ENCODE measurements at regions not wholly inside any gene's neighbourhood (a gene's known extent, or its start where the extent isn't known, plus 50 kb on each side); places are given as distances from the start of the nearest gene placed in this dataset.
"Not testable (repeated sequence)": the region's sequence is repeated elsewhere in the genome, so short reads cannot be mapped to it uniquely, and the experiment has no call there.

DNA sequence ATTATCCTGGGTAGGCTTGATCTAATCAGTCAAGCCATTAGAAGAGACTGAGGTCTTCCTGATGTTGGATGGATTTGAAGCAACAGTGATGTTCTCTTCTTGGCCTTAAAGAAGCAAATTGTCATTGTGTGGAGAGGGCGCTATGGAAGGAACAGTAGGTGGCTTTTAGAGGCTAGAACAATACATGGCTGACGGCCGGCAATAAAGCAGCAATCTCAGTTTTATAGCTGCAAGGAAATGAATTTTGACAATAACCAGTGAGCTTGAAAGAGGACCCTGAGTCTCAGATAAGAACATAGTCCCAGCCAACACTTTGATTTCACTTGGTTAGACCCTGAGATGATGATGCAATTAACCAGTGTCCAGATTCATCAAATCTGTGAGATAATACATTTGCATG lies 302.1 kb downstream of the NSUN3 start:
- Mint-ChIP-seq H3K27me3 (no peaks in the 10 kb centered on the region), H3K4me3 (no peak overlapping the region), H3K27ac (no peak overlapping the region), H3K36me3 (ENCODE audit: low read depth) (no peaks in the 10 kb centered on the region), H3K4me1 (no peaks in the 10 kb centered on the region), H3K9me3 (no peaks in the 10 kb centered on the region)
- POLR2A ChIA-PET = no interaction called here
- DNase-seq = no peak
- CTCF ChIA-PET = no interaction called here

DNA sequence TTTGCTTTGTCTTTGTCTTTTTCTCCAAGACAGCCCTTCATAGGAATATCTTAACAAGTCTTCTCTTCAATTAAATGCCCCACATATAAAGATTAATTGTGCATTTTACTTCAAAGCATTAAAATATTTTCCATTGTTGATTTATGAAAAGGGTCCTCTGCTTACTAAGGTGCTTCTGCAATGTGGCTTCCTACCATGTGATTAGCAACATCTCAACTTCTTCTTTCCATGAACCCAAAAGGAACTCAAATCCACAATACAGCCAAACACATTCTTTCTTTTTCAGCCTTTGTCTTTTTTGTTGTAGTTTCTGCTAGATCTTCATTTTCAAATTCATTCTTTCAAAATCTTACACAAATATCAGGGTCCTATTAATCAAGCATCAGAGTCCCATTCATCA lies 309.2 kb downstream of the NSUN3 start:
- Mint-ChIP-seq H3K27ac (no peak overlapping the region), H3K4me3 (no peak overlapping the region), H3K9me3 (no peaks in the 10 kb centered on the region), H3K27me3 (no peaks in the 10 kb centered on the region), H3K4me1 (no peaks in the 10 kb centered on the region), H3K36me3 (ENCODE audit: low read depth) (no peaks in the 10 kb centered on the region)
- POLR2A ChIA-PET = no interaction called here
- DNase-seq = no peak
- CTCF ChIA-PET = no interaction called here

DNA sequence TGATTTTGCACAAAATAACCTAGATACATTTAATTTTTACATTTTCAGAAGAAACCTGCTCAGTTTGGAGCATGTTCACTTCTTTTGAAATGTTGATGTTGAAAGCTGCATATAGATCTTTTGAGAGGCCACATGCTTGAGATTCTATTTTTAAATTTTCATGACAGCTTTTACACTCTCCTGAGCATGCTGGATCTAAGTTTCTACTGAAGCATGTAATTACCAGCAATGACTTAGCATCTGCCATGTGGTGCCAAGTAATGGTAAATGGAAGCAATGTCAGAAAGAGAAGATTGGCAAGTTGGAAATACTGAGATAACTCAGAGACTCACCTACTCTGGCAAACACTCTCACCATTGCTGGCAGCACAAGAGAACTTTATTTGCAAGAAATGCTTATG lies 310.6 kb downstream of the NSUN3 start:
- H3K27me3 Mint-ChIP-seq = no peaks in the 10 kb centered on the region
- no peaks in the 10 kb centered on the region for H3K36me3 Mint-ChIP-seq (ENCODE audit: low read depth)
- POLR2A ChIA-PET = interaction anchor here (0.6 kb wide), 1 partner anchor 79 kb away, joined by 3 read pairs; no protein-coding TSS in a partner anchor
- no peaks in the 10 kb centered on the region for H3K4me1 Mint-ChIP-seq
- DNase-seq = no peak
- no peak overlapping the region for H3K27ac Mint-ChIP-seq
- H3K4me3 Mint-ChIP-seq = no peak overlapping the region
- CTCF ChIA-PET = no interaction called here
- no peaks in the 10 kb centered on the region for H3K9me3 Mint-ChIP-seq

DNA sequence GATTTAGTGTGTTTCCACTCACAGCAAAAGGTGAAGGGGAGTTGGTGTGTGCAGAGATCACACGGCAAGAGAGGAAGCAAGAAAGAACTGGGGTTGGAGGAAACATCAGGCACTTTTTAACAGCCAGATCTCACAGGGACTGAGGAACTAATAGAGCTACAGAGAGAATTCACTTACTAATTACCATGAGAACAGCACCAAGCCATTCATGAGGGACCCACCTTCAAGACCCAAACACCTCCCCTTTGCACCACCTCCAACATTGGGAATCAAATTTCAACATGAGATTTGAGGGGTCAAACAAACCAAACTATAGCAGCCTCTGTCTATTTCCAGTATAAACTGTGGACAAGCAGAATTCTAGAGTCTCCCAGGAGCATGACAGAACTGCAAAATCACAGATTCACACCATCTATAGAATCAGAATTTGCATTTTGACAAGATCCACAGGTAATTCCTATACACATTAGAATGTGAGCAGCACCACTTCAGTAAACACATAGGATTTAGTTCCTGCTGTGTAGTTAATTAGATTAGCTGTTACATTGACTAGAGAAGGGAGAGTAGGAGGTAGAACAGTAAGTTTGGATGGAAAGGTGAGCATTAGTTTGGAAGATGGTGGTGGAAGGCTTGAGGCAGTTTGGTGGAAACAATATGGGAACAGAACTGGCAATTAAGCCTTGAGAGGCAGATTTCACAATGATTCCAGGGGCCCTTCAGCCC lies 311.7 kb downstream of the NSUN3 start:
- no peak for DNase-seq
- no peaks in the 10 kb centered on the region for H3K4me1 Mint-ChIP-seq
- H3K9me3 Mint-ChIP-seq = no peaks in the 10 kb centered on the region
- POLR2A ChIA-PET = no interaction called here
- H3K27me3 Mint-ChIP-seq = no peaks in the 10 kb centered on the region
- H3K36me3 Mint-ChIP-seq (ENCODE audit: low read depth) = no peaks in the 10 kb centered on the region
- no peak overlapping the region for H3K27ac Mint-ChIP-seq
- H3K4me3 Mint-ChIP-seq = no peak overlapping the region
- CTCF ChIA-PET = no interaction called here

DNA sequence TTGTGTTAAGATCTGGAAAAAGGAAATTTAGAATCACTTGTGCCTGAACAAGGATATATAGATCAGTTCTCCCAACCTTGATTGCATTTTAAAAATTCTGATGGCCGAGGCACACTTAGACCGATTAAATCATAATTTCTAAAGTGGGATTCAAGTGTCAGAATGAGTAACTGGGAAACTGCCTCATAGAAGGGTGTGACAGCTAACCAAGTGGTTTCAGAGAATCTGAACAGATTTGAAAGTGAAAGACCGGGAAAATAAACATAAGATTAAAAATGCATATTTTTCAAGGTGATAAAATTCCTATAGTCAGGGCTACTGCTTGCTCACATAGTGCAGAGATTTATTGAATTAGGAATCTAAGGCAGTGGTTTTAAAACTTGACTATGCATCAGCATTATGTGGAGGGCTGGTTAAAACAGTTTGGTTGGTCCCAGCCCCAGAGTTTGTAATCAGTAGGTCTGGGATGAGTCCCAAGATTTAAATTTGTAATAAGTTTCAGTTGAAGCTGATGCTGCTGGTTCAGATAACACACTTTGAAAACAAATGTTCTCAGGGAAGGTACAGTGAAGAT lies 314.3 kb downstream of the NSUN3 start:
- CTCF ChIA-PET, H3K4me3 Mint-ChIP-seq: not testable (repeated sequence)

DNA sequence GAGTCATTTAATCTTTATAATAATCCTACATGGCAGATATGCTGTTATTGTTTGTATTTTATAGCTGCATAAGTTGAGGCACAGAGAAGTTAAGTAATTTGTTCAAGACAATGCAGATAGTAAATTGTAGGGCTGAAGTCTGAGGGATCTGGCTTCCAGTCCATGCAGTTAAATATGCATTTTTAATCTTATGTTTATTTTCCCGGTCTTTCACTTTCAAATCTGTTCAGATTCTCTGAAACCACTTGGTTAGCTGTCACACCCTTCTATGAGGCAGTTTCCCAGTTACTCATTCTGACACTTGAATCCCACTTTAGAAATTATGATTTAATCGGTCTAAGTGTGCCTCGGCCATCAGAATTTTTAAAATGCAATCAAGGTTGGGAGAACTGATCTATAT lies 315.0 kb downstream of the NSUN3 start:
- DNase-seq, H3K9me3 Mint-ChIP-seq, H3K4me3 Mint-ChIP-seq: not testable (repeated sequence)

More for the DNA sequence above, 314.3 kb downstream of the NSUN3 start:
- DNase-seq; H3K36me3 Mint-ChIP-seq (ENCODE audit: low read depth); H3K4me1 Mint-ChIP-seq; H3K9me3 Mint-ChIP-seq; H3K27ac Mint-ChIP-seq; POLR2A ChIA-PET; H3K27me3 Mint-ChIP-seq: not testable (repeated sequence)

DNA sequence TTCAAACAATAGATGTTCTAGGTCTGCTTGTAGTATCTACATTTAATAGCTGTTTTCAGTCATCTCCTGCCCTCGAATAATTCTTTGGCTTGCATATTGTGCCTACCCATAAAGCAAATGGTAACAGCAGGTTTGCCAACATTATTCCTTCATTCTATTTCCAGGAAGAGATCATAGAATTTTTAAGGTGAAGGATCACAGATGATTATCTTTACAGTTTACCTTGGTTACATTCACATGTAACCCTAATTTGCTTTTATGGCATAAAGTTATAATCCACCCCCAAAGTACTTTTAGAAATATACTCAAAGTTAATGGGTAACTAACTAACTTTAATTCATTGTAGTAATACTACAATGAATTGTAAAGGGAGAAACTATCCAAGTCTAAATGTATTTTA lies 315.5 kb downstream of the NSUN3 start:
- POLR2A ChIA-PET = no interaction called here
- no peak overlapping the region for H3K27ac Mint-ChIP-seq
- no peaks in the 10 kb centered on the region for H3K36me3 Mint-ChIP-seq (ENCODE audit: low read depth)
- H3K27me3 Mint-ChIP-seq = no peaks in the 10 kb centered on the region
- CTCF ChIA-PET = no interaction called here
- no peaks in the 10 kb centered on the region for H3K9me3 Mint-ChIP-seq
- H3K4me3 Mint-ChIP-seq = no peak overlapping the region
- H3K4me1 Mint-ChIP-seq = no peaks in the 10 kb centered on the region
- no peak for DNase-seq

More for the DNA sequence above, 315.0 kb downstream of the NSUN3 start:
- H3K36me3 Mint-ChIP-seq (ENCODE audit: low read depth); CTCF ChIA-PET; H3K27ac Mint-ChIP-seq; H3K4me1 Mint-ChIP-seq; H3K27me3 Mint-ChIP-seq; POLR2A ChIA-PET: not testable (repeated sequence)

DNA sequence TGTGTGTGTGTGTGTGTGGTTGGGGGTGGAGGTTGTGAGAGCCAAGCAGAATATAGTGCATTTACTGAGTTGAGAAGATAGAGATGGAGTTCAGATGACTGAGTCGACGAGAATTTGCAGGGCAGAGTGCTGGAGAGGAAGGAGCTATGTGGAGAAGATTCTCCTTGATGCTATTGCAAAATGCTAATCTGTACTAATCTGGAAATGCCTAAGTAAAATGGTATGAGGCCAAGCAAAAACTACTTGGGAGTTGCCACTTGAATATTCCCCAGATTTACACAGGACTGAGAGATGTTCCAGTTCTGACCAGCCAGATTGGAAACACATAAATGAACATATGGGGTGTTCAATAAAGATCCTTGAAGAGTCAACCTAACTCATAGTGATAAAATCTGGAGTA lies 316.4 kb downstream of the NSUN3 start:
- Mint-ChIP-seq H3K27me3 (no peaks in the 10 kb centered on the region), H3K27ac (no peak overlapping the region), H3K4me3 (no peak overlapping the region), H3K4me1 (no peaks in the 10 kb centered on the region), H3K36me3 (ENCODE audit: low read depth) (no peaks in the 10 kb centered on the region), H3K9me3 (no peaks in the 10 kb centered on the region)
- ChIA-PET CTCF (no interaction called here), POLR2A (no interaction called here)
- DNase-seq = no peak

DNA sequence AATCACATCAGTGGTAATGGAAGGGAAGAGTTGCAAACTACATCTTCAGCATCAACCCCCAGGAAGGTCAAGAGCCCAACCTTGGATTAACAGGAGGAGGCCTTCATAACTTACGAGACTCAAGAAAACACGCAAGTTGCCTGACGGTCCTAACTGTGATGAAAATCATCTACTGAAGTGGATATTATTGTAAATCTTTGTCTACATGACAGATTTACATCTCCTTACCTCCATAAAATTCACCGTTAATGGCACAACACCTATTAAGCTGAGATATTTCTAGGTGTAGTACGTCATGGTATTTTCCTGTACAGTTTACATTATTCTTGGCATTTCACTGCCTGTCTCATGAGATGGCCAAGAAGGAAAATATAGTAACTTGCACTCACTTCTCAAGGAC lies 332.0 kb downstream of the NSUN3 start:
- DNase-seq = no peak
- H3K9me3 Mint-ChIP-seq = peaks cover 2% of the 10 kb centered on the region
- H3K4me3 Mint-ChIP-seq = no peak overlapping the region
- no peaks in the 10 kb centered on the region for H3K27me3 Mint-ChIP-seq
- ChIA-PET POLR2A (no interaction called here), CTCF (no interaction called here)
- H3K27ac Mint-ChIP-seq = no peak overlapping the region
- H3K36me3 Mint-ChIP-seq (ENCODE audit: low read depth) = no peaks in the 10 kb centered on the region
- no peaks in the 10 kb centered on the region for H3K4me1 Mint-ChIP-seq

DNA sequence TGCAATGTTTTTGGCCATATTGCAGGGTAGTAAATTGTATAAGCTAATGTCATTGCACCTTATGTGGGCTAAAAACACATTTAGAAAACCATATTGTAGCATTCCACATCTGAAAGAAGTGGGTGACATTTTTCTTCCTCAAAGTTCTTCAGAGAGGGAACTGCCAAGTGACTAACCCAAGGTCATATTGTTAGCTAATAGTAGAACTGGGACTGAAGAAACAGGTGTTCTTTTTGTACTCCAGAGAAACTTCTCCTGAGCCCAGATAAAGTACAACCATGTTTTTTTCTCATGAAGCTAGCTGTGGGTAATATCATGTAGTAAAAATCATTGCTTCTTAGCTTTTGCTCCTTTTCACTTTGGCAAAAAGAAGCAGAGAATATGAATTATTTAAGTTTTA lies 333.0 kb downstream of the NSUN3 start:
- H3K4me1 Mint-ChIP-seq = no peaks in the 10 kb centered on the region
- no peak overlapping the region for H3K4me3 Mint-ChIP-seq
- H3K9me3 Mint-ChIP-seq = peaks cover 2% of the 10 kb centered on the region
- H3K36me3 Mint-ChIP-seq (ENCODE audit: low read depth) = no peaks in the 10 kb centered on the region
- H3K27me3 Mint-ChIP-seq = no peaks in the 10 kb centered on the region
- ChIA-PET POLR2A (no interaction called here), CTCF (no interaction called here)
- H3K27ac Mint-ChIP-seq = no peak overlapping the region
- DNase-seq = no peak

DNA sequence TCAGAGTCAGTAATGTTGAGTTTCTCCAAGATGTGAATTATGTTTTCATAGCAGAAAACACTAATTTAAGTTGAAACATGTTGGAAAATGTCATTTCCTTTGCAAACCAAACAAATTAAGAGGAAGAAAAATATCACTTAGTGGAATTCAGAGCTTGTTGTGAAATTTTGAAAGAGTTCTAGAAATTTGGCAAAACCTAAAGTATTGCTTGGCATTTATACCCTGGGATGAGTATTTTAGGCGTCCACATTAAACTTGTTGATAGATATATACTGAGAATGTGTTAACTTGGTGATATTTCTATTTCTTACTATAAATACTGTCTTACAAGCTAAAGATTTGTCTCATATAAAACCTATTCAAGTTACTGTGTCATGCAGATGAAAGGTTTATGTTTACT lies 335.2 kb downstream of the NSUN3 start:
- Mint-ChIP-seq H3K9me3 (peaks cover 2% of the 10 kb centered on the region), H3K4me1 (no peaks in the 10 kb centered on the region), H3K4me3 (no peak overlapping the region), H3K36me3 (ENCODE audit: low read depth) (no peaks in the 10 kb centered on the region), H3K27me3 (no peaks in the 10 kb centered on the region), H3K27ac (no peak overlapping the region)
- DNase-seq = no peak
- POLR2A ChIA-PET = no interaction called here
- CTCF ChIA-PET = no interaction called here

DNA sequence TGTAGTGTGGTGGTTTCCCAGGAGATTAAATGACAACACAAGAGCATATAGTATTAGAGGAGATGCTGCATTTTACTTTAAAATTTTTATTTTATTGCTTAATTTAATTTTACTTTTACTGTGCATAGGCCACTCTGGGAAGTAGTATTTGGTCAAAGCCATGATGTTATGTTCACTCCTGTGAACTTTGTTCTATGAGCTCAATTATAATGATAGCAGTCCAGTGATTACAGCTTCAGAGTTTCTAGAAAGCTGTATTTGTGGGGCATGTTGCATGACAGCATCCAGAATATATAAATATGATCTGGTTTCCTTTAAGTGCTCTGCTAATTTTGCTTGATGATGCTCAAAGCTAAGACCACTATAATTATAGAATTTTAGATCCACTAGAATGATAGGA lies 338.6 kb downstream of the NSUN3 start:
- Mint-ChIP-seq H3K27ac (no peak overlapping the region), H3K4me1 (no peaks in the 10 kb centered on the region), H3K4me3 (no peak overlapping the region), H3K27me3 (no peaks in the 10 kb centered on the region), H3K36me3 (ENCODE audit: low read depth) (no peaks in the 10 kb centered on the region), H3K9me3 (peaks cover 2% of the 10 kb centered on the region)
- ChIA-PET CTCF (no interaction called here), POLR2A (no interaction called here)
- DNase-seq = no peak

DNA sequence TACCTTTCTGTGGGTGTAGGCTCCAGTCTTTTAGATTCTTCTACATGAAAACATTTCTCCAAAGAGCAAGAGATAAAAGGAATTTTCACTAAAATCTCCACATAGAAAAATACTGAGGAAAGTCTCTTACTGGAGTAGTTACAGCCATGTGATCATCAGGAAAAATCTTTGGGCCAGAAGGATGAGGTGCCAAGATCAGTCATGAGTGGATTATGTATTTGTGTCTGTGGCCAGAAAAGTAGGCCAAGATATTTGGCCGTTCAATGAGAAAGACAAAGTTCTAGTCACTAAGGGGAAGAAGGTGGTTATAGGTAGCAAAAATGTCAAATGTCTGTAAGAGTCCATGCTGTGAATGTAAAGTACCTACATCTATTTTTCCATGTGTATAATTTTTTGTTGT lies 339.3 kb downstream of the NSUN3 start:
- no peak overlapping the region for H3K4me3 Mint-ChIP-seq
- CTCF ChIA-PET = no interaction called here
- H3K9me3 Mint-ChIP-seq = peaks cover under 1% of the 10 kb centered on the region

DNA sequence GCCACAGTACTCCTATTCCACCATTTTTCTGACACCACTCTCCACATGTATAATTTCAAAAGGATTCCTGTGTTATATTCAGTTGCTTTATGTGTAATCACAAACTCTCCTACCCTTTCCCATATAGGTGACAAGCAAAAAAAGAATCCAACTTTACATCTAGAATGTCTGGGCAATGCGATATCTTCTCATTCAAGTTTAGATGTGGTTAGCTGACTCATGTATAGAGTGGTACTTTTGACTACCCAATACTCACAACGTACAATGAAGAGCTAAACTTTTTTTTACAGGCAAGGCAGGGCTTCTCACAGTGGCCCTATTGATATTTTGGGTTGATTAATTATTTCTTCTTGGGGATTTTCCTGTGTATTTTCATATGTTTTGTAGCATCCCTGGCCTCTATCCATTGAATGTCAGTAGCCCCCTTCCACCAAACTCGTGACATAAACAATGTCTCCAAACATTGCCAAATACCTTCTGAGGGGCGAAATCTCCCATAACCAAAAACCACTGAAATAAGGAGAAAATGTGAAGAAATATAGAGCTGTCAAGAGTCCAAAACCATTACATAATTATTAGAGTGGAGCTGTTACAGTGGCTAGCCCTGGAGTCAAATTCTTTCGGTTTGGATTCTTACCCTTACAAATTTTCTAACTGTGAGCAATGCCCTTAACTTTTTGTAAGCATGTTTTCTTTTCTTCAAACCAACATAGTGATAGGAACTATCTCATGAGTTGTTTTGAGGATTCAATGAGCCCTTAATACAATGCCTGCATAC lies 342.6 kb downstream of the NSUN3 start:
- no peaks in the 10 kb centered on the region for H3K4me1 Mint-ChIP-seq
- ChIA-PET CTCF (no interaction called here), POLR2A (no interaction called here)
- no peaks in the 10 kb centered on the region for H3K9me3 Mint-ChIP-seq
- H3K36me3 Mint-ChIP-seq (ENCODE audit: low read depth) = no peaks in the 10 kb centered on the region
- H3K4me3 Mint-ChIP-seq = no peak overlapping the region
- H3K27ac Mint-ChIP-seq = no peak overlapping the region
- no peaks in the 10 kb centered on the region for H3K27me3 Mint-ChIP-seq
- no peak for DNase-seq

More for the DNA sequence above, 339.3 kb downstream of the NSUN3 start:
- Mint-ChIP-seq H3K27me3 (no peaks in the 10 kb centered on the region), H3K27ac (no peak overlapping the region), H3K4me1 (no peaks in the 10 kb centered on the region), H3K36me3 (ENCODE audit: low read depth) (no peaks in the 10 kb centered on the region)
- DNase-seq = no peak
- POLR2A ChIA-PET = no interaction called here

All from activated CD4-positive, alpha-beta T cell treated with anti-CD3 and anti-CD28 coated beads, Interleukin-2, amount 10 ng/mL, durations not matched to agents 7 days and 5 days (primary cell).